ENCODE measurements at regions not wholly inside any gene's neighbourhood (a gene's known extent, or its start where the extent isn't known, plus 50 kb on each side); places are given as distances from the start of the nearest gene placed in this dataset.

DNA sequence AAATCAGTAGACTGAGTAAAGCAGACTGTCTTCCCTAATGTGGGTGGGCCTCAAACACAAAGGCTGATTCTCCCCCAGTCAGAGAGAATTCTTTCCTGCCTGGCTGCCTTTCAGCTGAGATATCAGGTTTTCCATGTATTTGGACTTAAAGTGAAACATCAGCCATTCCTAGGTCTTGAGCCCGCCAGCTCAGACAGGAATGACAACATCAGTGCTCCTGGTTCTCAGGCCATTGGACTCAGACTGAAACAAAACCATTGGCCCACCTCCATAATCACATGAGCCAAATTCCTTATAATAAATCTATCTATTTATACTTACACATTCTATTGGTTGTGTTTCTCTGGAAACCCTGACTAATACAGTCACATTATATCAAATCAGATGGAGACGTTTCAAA, 56.7 kb upstream of the CLPB start:
- Histone ChIP-seq H3K4me2 (ENCODE audit: low read length) (no peak overlapping the region), H3K27ac (ENCODE audit: low read length) (no peak overlapping the region), H3K9ac (ENCODE audit: low read length) (no peak overlapping the region), H3K36me3 (ENCODE audit: low read depth, low read length) (no peaks in the 10 kb centered on the region), H3F3A (ENCODE audit: low read length, unreplicated experiment) (no peaks in the 10 kb centered on the region), H2AFZ (ENCODE audit: low read length) (no peak overlapping the region), H3K4me3 (ENCODE audit: low read length) (no peak overlapping the region), H3K79me2 (ENCODE audit: low read length) (no peaks in the 10 kb centered on the region), H3K4me1 (ENCODE audit: insufficient read depth, low read length) (no peaks in the 10 kb centered on the region), H4K20me1 (ENCODE audit: low read length) (no peaks in the 10 kb centered on the region), H3K9me2 (replicated peaks; ENCODE audit: low read length) (no peaks in the 10 kb centered on the region), H3K9me3 (ENCODE audit: low read length) (no peaks in the 10 kb centered on the region), H3K27me3 (ENCODE audit: low read length) (peaks cover 28% of the 10 kb centered on the region)
- ATAC-seq = no peak
- BruUV-seq (replicated peaks) = no TSS peak
- POLR2A ChIA-PET (ENCODE audit: unreplicated experiment) = no interaction called here
- intact Hi-C loops (cut with micrococcal nuclease) = no loop called here
- DNase-seq = no peak
- TF ChIP-seq EZH2phosphoT487 (IDR thresholded peaks at IDR 0.05; ENCODE audit: borderline replicate concordance, low read length) (no peak), EZH2 (IDR thresholded peaks at IDR 0.05; ENCODE audit: low read length, unreplicated experiment) (no peak)
- TF ChIP-seq, protein P1, sequence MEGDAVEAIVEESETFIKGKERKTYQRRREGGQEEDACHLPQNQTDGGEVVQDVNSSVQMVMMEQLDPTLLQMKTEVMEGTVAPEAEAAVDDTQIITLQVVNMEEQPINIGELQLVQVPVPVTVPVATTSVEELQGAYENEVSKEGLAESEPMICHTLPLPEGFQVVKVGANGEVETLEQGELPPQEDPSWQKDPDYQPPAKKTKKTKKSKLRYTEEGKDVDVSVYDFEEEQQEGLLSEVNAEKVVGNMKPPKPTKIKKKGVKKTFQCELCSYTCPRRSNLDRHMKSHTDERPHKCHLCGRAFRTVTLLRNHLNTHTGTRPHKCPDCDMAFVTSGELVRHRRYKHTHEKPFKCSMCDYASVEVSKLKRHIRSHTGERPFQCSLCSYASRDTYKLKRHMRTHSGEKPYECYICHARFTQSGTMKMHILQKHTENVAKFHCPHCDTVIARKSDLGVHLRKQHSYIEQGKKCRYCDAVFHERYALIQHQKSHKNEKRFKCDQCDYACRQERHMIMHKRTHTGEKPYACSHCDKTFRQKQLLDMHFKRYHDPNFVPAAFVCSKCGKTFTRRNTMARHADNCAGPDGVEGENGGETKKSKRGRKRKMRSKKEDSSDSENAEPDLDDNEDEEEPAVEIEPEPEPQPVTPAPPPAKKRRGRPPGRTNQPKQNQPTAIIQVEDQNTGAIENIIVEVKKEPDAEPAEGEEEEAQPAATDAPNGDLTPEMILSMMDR (conservative IDR thresholded peaks at IDR 0.05; ENCODE audit: low read depth, low read length) = no peak
- CTCF ChIA-PET = no interaction called here
